Endothelial cell of umbilical vein (primary cell): ENCODE measurements at regions not wholly inside any gene's neighbourhood (a gene's known extent, or its start where the extent isn't known, plus 50 kb on each side); places are given as distances from the start of the nearest gene placed in this dataset.

ENCODE experiments used
- BruUV-seq: library from RNA; stranded (reverse); fragments of 400-500 nt; replicated peaks from 2 replicates; lab custom pipeline; 2021; lab: Mats Ljungman, UMichigan
- CTCF ChIA-PET: fragments of 300-600, 350-600 bp; sonication (Branson Sonifier 250); formaldehyde crosslinking; loops from one replicate; lab custom pipeline; 2021; ENCODE audit warnings: antibody characterized with exemption, inconsistent platforms; lab: Charles Lee
- POLR2A ChIA-PET: fragments of 300-600, 350-600 bp; sonication (Branson Sonifier 250); formaldehyde crosslinking; loops from one replicate; lab custom pipeline; 2021; ENCODE audit warnings: antibody characterized with exemption, inconsistent platforms; lab: Charles Lee
- DNase-seq: peaks from one replicate; pipeline ENCODE4 v3.0.0-alpha.2; 2011; ENCODE audit warnings: low read depth, low spot score
- FAIRE-seq: peaks from 2 replicates; lab custom pipeline; 2011; peaks lifted over from hg19 to GRCh38; lab: Jason Lieb, UNC
- H2AFZ ChIP-seq: 2 replicates; pipeline ENCODE4 v1.6.0; 2012; ENCODE audit warnings: low read depth, low read length, control low read depth, inconsistent platforms
- H3K27ac ChIP-seq: 2 replicates; pipeline ENCODE4 v1.5.1; 2011; ENCODE audit warnings: low read depth, mild to moderate bottlenecking, control low read depth, low read length, moderate library complexity; ENCODE audit not compliant: insufficient read depth
- H3K27me3 ChIP-seq, 2 experiments: 2 replicates each; pipeline versions ENCODE4 v1.6.0 to v1.6.1; 2011; ENCODE audit warnings: low read length in 2 of 2, mixed read lengths in 1 of 2; ENCODE audit not compliant: control insufficient read depth in 2 of 2, insufficient read depth in 2 of 2
- H3K36me3 ChIP-seq, 2 experiments: 2 replicates in 1 of 2; 3 replicates in 1 of 2; pipeline ENCODE4 v1.5.1; 2011; ENCODE audit warnings: low read length in 2 of 2, mild to moderate bottlenecking in 1 of 2, moderate library complexity in 1 of 2; ENCODE audit not compliant: control insufficient read depth in 2 of 2, insufficient read depth in 2 of 2; ENCODE audit errors: extremely low read depth in 1 of 2
- H3K4me1 ChIP-seq: 3 replicates; pipeline ENCODE4 v1.5.1; 2011; ENCODE audit warnings: mild to moderate bottlenecking, low read length; ENCODE audit not compliant: control insufficient read depth, insufficient read depth; ENCODE audit errors: extremely low read depth
- H3K4me2 ChIP-seq: 2 replicates; pipeline ENCODE4 v1.6.1; 2011; ENCODE audit warnings: low read length, control low read depth, mixed read lengths; ENCODE audit not compliant: insufficient read depth
- H3K4me3 ChIP-seq, 3 experiments: fragments of 200-600 bp in 1 of 3; sonication (generic), shearing (Covaris generic) in 1 of 3; replicated peaks in 1 of 3; 2 replicates each; pipeline ENCODE4 v1.5.1; 2011 to 2016; ENCODE audit warnings: control low read depth in 3 of 3, low read length in 3 of 3, mild to moderate bottlenecking in 2 of 3, inconsistent platforms in 1 of 3, low read depth in 1 of 3, moderate library complexity in 1 of 3; ENCODE audit not compliant: insufficient read depth in 1 of 3
- H3K79me2 ChIP-seq: 2 replicates; pipeline ENCODE4 v1.6.0; 2012; ENCODE audit warnings: low read length, inconsistent platforms; ENCODE audit not compliant: control insufficient read depth, insufficient read depth
- H3K9ac ChIP-seq: replicated peaks from 2 replicates; pipeline ENCODE3; 2011; ENCODE audit warnings: low read length, control low read depth; ENCODE audit not compliant: insufficient read depth; ENCODE audit errors: extremely low read depth
- H3K9me1 ChIP-seq: replicated peaks from 3 replicates; pipeline ENCODE4 v1.6.0; 2011; ENCODE audit warnings: mild to moderate bottlenecking, low read length; ENCODE audit not compliant: control insufficient read depth, insufficient read depth; ENCODE audit errors: extremely low read depth
- H3K9me3 ChIP-seq: replicated peaks from 2 replicates; pipeline ENCODE4 v1.5.1; 2012; ENCODE audit warnings: low read length, inconsistent platforms; ENCODE audit not compliant: control insufficient read depth, insufficient read depth
- H4K20me1 ChIP-seq: replicated peaks from 2 replicates; pipeline ENCODE3; 2011; ENCODE audit warnings: mild to moderate bottlenecking, low read length; ENCODE audit not compliant: control insufficient read depth, insufficient read depth; ENCODE audit errors: extremely low read depth
- CTCF ChIP-seq, 2 donors: IDR thresholded peaks; 1 replicate in 1 of 2; 2 replicates in 1 of 2; pipeline ENCODE4 v1.5.1; 2011; ENCODE audit warnings: low read length in 2 of 2, mild to moderate bottlenecking in 2 of 2, moderate library complexity in 2 of 2, control low read depth in 1 of 2, inconsistent platforms in 1 of 2, low read depth in 1 of 2; ENCODE audit not compliant: insufficient read depth in 1 of 2; ENCODE audit errors: extremely low read depth in 1 of 2
- EZH2 ChIP-seq: IDR thresholded peaks from 2 replicates; pipeline ENCODE4 v1.6.1; 2012; ENCODE audit warnings: borderline replicate concordance, low read depth, mild to moderate bottlenecking, moderate library complexity, low read length, inconsistent platforms; ENCODE audit not compliant: severe bottlenecking
- FOS ChIP-seq: IDR thresholded peaks from 2 replicates; pipeline ENCODE4 v1.6.1; 2011; ENCODE audit warnings: mild to moderate bottlenecking, low read length, moderate library complexity, borderline replicate concordance; ENCODE audit not compliant: insufficient read depth
- GATA2 ChIP-seq: IDR thresholded peaks from 2 replicates; pipeline ENCODE4 v1.7.0; 2011; ENCODE audit warnings: low read depth, mild to moderate bottlenecking, moderate library complexity, mixed read lengths, low read length; ENCODE audit not compliant: insufficient read length, insufficient read depth
- JUN ChIP-seq: IDR thresholded peaks from 2 replicates; pipeline ENCODE4 v1.6.1; 2011; ENCODE audit warnings: borderline replicate concordance, low read depth; ENCODE audit not compliant: insufficient read length, insufficient read depth
- MAX ChIP-seq: IDR thresholded peaks from 2 replicates; pipeline ENCODE4 v1.6.1; 2011; ENCODE audit not compliant: insufficient read depth, insufficient read length
- MYC ChIP-seq: IDR thresholded peaks from one replicate; pipeline ENCODE4 v1.6.1; 2011; ENCODE audit warnings: mild to moderate bottlenecking, low read depth, low read length
- POLR2A ChIP-seq: IDR thresholded peaks from 2 replicates; pipeline ENCODE4 v1.6.1; 2012; ENCODE audit warnings: low read depth, mild to moderate bottlenecking, control low read depth, low read length
- POLR2AphosphoS5 ChIP-seq: IDR thresholded peaks from 2 replicates; pipeline ENCODE4 v1.6.1; 2012; ENCODE audit warnings: low read depth, mild to moderate bottlenecking, control low read depth, low read length, moderate library complexity; ENCODE audit not compliant: insufficient read depth
- dilution Hi-C: fragments of 300-500 bp; cut with MboI; formaldehyde crosslinking; loops from one replicate; pipeline ENCODE4 v1.15.0; 2019; ENCODE audit warnings: low sequenced_read_pairs; ENCODE audit not compliant: extremely low pct_ligation_motif_present
- intact Hi-C: fragments of 100-400 bp; cut with micrococcal nuclease; formaldehyde crosslinking; loops from one replicate; pipeline ENCODE4 v1.10.0; 2022

- no peak overlapping the region for H3K9ac ChIP-seq
- H2AFZ ChIP-seq, result no peak overlapping the region
- no peaks in the 10 kb centered on the region for H3K79me2 ChIP-seq
- H3K27me3 ChIP-seq, result no peaks in the 10 kb centered on the region
- ChIA-PET POLR2A (no interaction called here), CTCF (no interaction called here)
- TF ChIP-seq POLR2AphosphoS5, result no peak
- no peak for TF ChIP-seq POLR2A
- TF ChIP-seq MAX, result no peak
- TF ChIP-seq GATA2, result no peak
- TF ChIP-seq FOS, result no peak
- TF ChIP-seq CTCF (IDR thresholded peaks at IDR 0.05; ENCODE audit: extremely low read depth in 1 of 2, insufficient read depth in 1 of 2, low read depth in 1 of 2, low read length in 2 of 2), result no peak
- no peak for TF ChIP-seq MYC
- no peak for TF ChIP-seq JUN
- TF ChIP-seq EZH2, result no peak
- H3K27ac ChIP-seq, result no peak overlapping the region
- intact Hi-C loops (no loop called here), dilution Hi-C loops (no loop called here)
- no peaks in the 10 kb centered on the region for H3K9me1 ChIP-seq
- no peaks in the 10 kb centered on the region for H3K9me3 ChIP-seq
- no peaks in the 10 kb centered on the region for H4K20me1 ChIP-seq
- BruUV-seq, result no TSS peak
- H3K36me3 ChIP-seq, result no peaks in the 10 kb centered on the region
- no peaks in the 10 kb centered on the region for H3K4me1 ChIP-seq
- no peak for FAIRE-seq
- no peak overlapping the region for H3K4me3 ChIP-seq
- DNase-seq, result no peak
- H3K4me2 ChIP-seq, result no peak overlapping the region
Measured at GRCh38 chr9:115226152-115226551, 108.2 kb upstream of the TNC start.
